ENCODE measurements at regions not wholly inside any gene's neighbourhood (a gene's known extent, or its start where the extent isn't known, plus 50 kb on each side); places are given as distances from the start of the nearest gene placed in this dataset.

DNA sequence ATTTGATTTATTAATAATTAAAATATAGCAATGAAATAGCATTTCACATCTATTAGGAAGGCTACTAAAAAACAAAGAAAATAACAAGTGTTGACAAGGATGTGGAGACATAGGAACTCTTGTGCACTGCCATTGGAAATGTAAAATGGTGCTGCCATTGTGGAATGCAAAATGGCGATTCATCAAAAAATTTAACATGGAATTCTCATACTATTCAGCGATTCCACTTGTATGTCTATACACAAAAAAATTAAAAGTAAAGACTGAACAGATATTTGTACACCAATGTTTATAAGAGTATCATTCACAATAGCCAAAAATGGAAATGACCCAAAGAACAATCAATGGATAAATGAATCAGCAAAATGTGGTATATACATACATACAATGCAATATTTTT, 101.3 kb upstream of the S1PR1 start:
- TF ChIP-seq EZH2 (IDR thresholded peaks at IDR 0.05) (no peak), EZH2phosphoT487 (IDR thresholded peaks at IDR 0.05) (no peak)

All from neural progenitor cell (in vitro differentiated cells).